ENCODE measurements at regions not wholly inside any gene's neighbourhood (a gene's known extent, or its start where the extent isn't known, plus 50 kb on each side); places are given as distances from the start of the nearest gene placed in this dataset.

DNA sequence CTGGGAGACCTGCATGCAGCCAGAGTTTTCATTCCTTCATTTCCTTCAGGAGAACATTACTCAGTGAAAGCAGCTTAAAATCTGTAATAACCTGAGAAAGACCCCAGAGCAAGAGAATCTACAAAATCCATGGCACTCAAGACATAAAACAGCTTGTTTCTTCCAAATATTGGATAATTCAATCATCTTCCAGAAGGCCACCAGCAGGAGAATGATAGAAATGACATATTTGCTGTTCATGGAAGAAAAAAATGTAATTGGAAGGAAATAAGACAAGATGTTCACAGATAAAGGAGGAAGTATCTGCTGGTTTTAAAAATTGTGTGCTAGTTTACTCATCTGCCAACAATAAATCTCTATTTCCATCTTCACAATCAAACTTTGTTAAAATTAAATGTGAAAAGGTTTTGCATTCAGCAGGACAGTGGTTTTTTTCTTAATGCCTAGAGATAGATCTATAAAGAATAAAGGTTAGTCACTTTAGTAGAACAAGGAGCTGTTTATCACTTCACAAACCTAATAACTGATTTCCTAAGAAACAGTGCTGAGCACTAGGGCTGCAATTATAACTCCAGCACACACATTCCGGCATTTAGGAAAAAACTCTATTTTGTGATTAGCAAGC lies 530.8 kb downstream of the NSUN3 start:
- no peak for FAIRE-seq
- CTCF ChIA-PET (ENCODE audit: partially characterized antibody): interaction anchor here (0.6 kb wide), 2 partner anchors 342 to 444 kb away, joined by 3 read pairs; no protein-coding TSS in a partner anchor
- no peaks in the 10 kb centered on the region for H3K9me3 ChIP-seq (ENCODE audit: insufficient read depth in 2 of 2, low read depth in 1 of 2, low read length in 1 of 2)

More for the DNA sequence above, 530.8 kb downstream of the NSUN3 start:
- no peak overlapping the region for H4K91ac ChIP-seq (replicated peaks; ENCODE audit: insufficient read length, low read length)
- no peaks in the 10 kb centered on the region for H3K23me2 ChIP-seq (ENCODE audit: low read depth, low read length)
- H3K23ac ChIP-seq (ENCODE audit: insufficient read length): no peak overlapping the region
- H3K27me3 ChIP-seq (replicated peaks in 1 of 4; ENCODE audit: control insufficient read depth in 3 of 4, extremely low read depth in 1 of 4, insufficient read depth in 3 of 4, low read length in 3 of 4): no peaks in the 10 kb centered on the region
- H2AFZ ChIP-seq (ENCODE audit: low read length): no peak overlapping the region
- no peak overlapping the region for H2AK5ac ChIP-seq (ENCODE audit: low read depth, low read length)
- no peak overlapping the region for H2BK5ac ChIP-seq (ENCODE audit: low read depth, low read length)
- H2BK120ac ChIP-seq (replicated peaks; ENCODE audit: low read depth, low read length): no peak overlapping the region
- no peak overlapping the region for H3K4me2 ChIP-seq (ENCODE audit: insufficient read depth in 1 of 2, low read depth in 2 of 2, low read length in 2 of 2)
- H3K14ac ChIP-seq (ENCODE audit: insufficient read length): no peak overlapping the region
- no peak for DNase-seq (ENCODE audit: low read depth in 1 of 2, low spot score in 2 of 2)
- H4K8ac ChIP-seq (ENCODE audit: extremely low read depth, insufficient read depth, low read length): no peak overlapping the region
- no peak overlapping the region for H2BK12ac ChIP-seq (ENCODE audit: low read depth, low read length)
- H3K79me2 ChIP-seq (ENCODE audit: control insufficient read depth in 1 of 2, insufficient read depth in 2 of 2, low read length in 2 of 2): no peaks in the 10 kb centered on the region
- H3K27ac ChIP-seq (ENCODE audit: low read depth, low read length): no peak overlapping the region
- no peaks in the 10 kb centered on the region for H4K20me1 ChIP-seq (replicated peaks in 1 of 2; ENCODE audit: control insufficient read depth in 1 of 2, insufficient read depth in 2 of 2, low read length in 2 of 2)
- H3K36me3 ChIP-seq (ENCODE audit: control insufficient read depth in 2 of 4, insufficient read depth in 4 of 4, low read length in 3 of 4): no peaks in the 10 kb centered on the region
- POLR2A ChIA-PET (ENCODE audit: partially characterized antibody): no interaction called here
- no peaks in the 10 kb centered on the region for H3K79me1 ChIP-seq (ENCODE audit: low read depth, low read length)
- H3K4me3 ChIP-seq (ENCODE audit: extremely low read depth in 1 of 4, insufficient read depth in 2 of 4, low read depth in 3 of 4, low read length in 4 of 4): no peak overlapping the region
- H4K5ac ChIP-seq (ENCODE audit: insufficient read length, low read depth, low read length): no peak overlapping the region
- H3K18ac ChIP-seq (ENCODE audit: extremely low read depth, low read length): no peak overlapping the region
- no peak for TF ChIP-seq CBX5 (IDR thresholded peaks at IDR 0.05; ENCODE audit: low read depth, low read length)
- TF ChIP-seq FOSL1 (IDR thresholded peaks at IDR 0.05; ENCODE audit: insufficient read depth, low read depth, low read length): no peak
- no peak for TF ChIP-seq GTF2F1 (IDR thresholded peaks at IDR 0.05; ENCODE audit: borderline replicate concordance, low read depth, low read length)
- no peak for TF ChIP-seq PHF8 (conservative IDR thresholded peaks at IDR 0.05; ENCODE audit: low read depth, low read length)
- TF ChIP-seq EGR1 (IDR thresholded peaks at IDR 0.05; ENCODE audit: borderline replicate concordance, low read depth, low read length): no peak
- TF ChIP-seq SP1 (IDR thresholded peaks at IDR 0.05; ENCODE audit: low read depth, low read length): no peak
- no peak for TF ChIP-seq SAP30 (IDR thresholded peaks at IDR 0.05; ENCODE audit: insufficient read depth, insufficient replicate concordance, low read length)
- TF ChIP-seq, protein P1, sequence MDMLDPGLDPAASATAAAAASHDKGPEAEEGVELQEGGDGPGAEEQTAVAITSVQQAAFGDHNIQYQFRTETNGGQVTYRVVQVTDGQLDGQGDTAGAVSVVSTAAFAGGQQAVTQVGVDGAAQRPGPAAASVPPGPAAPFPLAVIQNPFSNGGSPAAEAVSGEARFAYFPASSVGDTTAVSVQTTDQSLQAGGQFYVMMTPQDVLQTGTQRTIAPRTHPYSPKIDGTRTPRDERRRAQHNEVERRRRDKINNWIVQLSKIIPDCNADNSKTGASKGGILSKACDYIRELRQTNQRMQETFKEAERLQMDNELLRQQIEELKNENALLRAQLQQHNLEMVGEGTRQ (IDR thresholded peaks at IDR 0.05; ENCODE audit: low read length): no peak
- TF ChIP-seq, protein P2, sequence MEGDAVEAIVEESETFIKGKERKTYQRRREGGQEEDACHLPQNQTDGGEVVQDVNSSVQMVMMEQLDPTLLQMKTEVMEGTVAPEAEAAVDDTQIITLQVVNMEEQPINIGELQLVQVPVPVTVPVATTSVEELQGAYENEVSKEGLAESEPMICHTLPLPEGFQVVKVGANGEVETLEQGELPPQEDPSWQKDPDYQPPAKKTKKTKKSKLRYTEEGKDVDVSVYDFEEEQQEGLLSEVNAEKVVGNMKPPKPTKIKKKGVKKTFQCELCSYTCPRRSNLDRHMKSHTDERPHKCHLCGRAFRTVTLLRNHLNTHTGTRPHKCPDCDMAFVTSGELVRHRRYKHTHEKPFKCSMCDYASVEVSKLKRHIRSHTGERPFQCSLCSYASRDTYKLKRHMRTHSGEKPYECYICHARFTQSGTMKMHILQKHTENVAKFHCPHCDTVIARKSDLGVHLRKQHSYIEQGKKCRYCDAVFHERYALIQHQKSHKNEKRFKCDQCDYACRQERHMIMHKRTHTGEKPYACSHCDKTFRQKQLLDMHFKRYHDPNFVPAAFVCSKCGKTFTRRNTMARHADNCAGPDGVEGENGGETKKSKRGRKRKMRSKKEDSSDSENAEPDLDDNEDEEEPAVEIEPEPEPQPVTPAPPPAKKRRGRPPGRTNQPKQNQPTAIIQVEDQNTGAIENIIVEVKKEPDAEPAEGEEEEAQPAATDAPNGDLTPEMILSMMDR (IDR thresholded peaks at IDR 0.05; ENCODE audit: control extremely low read depth in 1 of 3, insufficient read depth in 1 of 3, low read depth in 1 of 3, low read length in 3 of 3): no peak
- 79% methylated on average over 1 of the region's 1 CpG; no CpG with 5 or more reads in 1 of the 2 experiments for WGBS, 2 experiments (ENCODE audit: extremely low coverage in 1 of 2, insufficient coverage in 1 of 2, insufficient read length in 1 of 2, insufficient replicate concordance in 2 of 2, low coverage in 1 of 2, low lambda C conversion rate in 2 of 2, missing lambda C conversion rate in 1 of 2)
- no peak overlapping the region for H2BK15ac ChIP-seq (ENCODE audit: low read length)
- no peaks in the 10 kb centered on the region for H3K4me1 ChIP-seq (replicated peaks in 1 of 4; ENCODE audit: control insufficient read depth in 3 of 4, insufficient read depth in 4 of 4, low read length in 3 of 4)
- peak overlapping the region in 1 of 4 experiments; percentile 34; a peak in 1 of 7 replicates for H3K9ac ChIP-seq (replicated peaks in 1 of 4; ENCODE audit: extremely low read depth in 1 of 4, low read depth in 3 of 4, low read length in 3 of 4)
- no peak overlapping the region for H2BK20ac ChIP-seq (ENCODE audit: low read length)
- no peak overlapping the region for H3K4ac ChIP-seq (replicated peaks; ENCODE audit: insufficient read length, low read depth, low read length)
- H3K56ac ChIP-seq (replicated peaks; ENCODE audit: insufficient read length, low read depth, low read length): no peak overlapping the region

All from H1 (cell line).